ENCODE measurements at regions not wholly inside any gene's neighbourhood (a gene's known extent, or its start where the extent isn't known, plus 50 kb on each side); places are given as distances from the start of the nearest gene placed in this dataset.
"Not testable (repeated sequence)": the region's sequence is repeated elsewhere in the genome, so short reads cannot be mapped to it uniquely, and the experiment has no call there.

GRCh38 chr13:44866411-44866911 is 122.8 kb downstream of the NUFIP1 start:
- CTCF ChIA-PET = no interaction called here
- no peaks in the 10 kb centered on the region for H4K20me1 ChIP-seq (ENCODE audit: insufficient read depth)
- H3K4me2 ChIP-seq = no peak overlapping the region
- no TSS peak for BruUV-seq (replicated peaks)
- H3K79me2 ChIP-seq (ENCODE audit: low read depth) = no peaks in the 10 kb centered on the region
- H3K27me3 ChIP-seq (ENCODE audit: insufficient read depth, low read depth) = no peaks in the 10 kb centered on the region
- H3K9me3 ChIP-seq (ENCODE audit: insufficient read depth, low read depth) = no peaks in the 10 kb centered on the region
- no peak for TF ChIP-seq EZH2 (IDR thresholded peaks at IDR 0.05; ENCODE audit: low read depth)
- TF ChIP-seq, protein P1, sequence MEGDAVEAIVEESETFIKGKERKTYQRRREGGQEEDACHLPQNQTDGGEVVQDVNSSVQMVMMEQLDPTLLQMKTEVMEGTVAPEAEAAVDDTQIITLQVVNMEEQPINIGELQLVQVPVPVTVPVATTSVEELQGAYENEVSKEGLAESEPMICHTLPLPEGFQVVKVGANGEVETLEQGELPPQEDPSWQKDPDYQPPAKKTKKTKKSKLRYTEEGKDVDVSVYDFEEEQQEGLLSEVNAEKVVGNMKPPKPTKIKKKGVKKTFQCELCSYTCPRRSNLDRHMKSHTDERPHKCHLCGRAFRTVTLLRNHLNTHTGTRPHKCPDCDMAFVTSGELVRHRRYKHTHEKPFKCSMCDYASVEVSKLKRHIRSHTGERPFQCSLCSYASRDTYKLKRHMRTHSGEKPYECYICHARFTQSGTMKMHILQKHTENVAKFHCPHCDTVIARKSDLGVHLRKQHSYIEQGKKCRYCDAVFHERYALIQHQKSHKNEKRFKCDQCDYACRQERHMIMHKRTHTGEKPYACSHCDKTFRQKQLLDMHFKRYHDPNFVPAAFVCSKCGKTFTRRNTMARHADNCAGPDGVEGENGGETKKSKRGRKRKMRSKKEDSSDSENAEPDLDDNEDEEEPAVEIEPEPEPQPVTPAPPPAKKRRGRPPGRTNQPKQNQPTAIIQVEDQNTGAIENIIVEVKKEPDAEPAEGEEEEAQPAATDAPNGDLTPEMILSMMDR (conservative IDR thresholded peaks at IDR 0.05) = no peak
- no peaks in the 10 kb centered on the region for H3K36me3 ChIP-seq (ENCODE audit: low read depth)
- H3K4me3 ChIP-seq = no peak overlapping the region
- no peak overlapping the region for H3K27ac ChIP-seq
- intact Hi-C loops (cut with micrococcal nuclease; ENCODE audit: unreplicated experiment) = no loop called here
- no peak overlapping the region for H2AFZ ChIP-seq
- peaks cover 4% of the 10 kb centered on the region; the same call in 1 of the 2 replicates for H3F3A ChIP-seq (ENCODE audit: insufficient read depth, low read depth)
- DNase-seq = no peak
- H3K9me2 ChIP-seq (ENCODE audit: insufficient read depth) = no peaks in the 10 kb centered on the region
- POLR2A ChIA-PET (ENCODE audit: unreplicated experiment) = no interaction called here
- 0 out of 2 replicates have a peak, but pooled peaks cover 6% of the 10 kb centered on the region for H3K4me1 ChIP-seq (replicated peaks; ENCODE audit: insufficient read depth)

GRCh38 chr13:44865722-44866410 is 123.4 kb downstream of the NUFIP1 start:
- BruUV-seq (replicated peaks) = no TSS peak
- Histone ChIP-seq H3K27me3 (ENCODE audit: insufficient read depth, low read depth) (no peaks in the 10 kb centered on the region), H3K4me3 (no peak overlapping the region), H3K4me2 (no peak overlapping the region), H3F3A (ENCODE audit: insufficient read depth, low read depth) (peaks cover 4% of the 10 kb centered on the region; the same call in 1 of the 2 replicates), H3K36me3 (ENCODE audit: low read depth) (no peaks in the 10 kb centered on the region), H3K9me3 (ENCODE audit: insufficient read depth, low read depth) (no peaks in the 10 kb centered on the region), H4K20me1 (ENCODE audit: insufficient read depth) (no peaks in the 10 kb centered on the region), H3K4me1 (replicated peaks; ENCODE audit: insufficient read depth) (0 out of 2 replicates have a peak, but pooled peaks cover 4% of the 10 kb centered on the region), H3K79me2 (ENCODE audit: low read depth) (no peaks in the 10 kb centered on the region), H3K27ac (no peak overlapping the region), H2AFZ (no peak overlapping the region), H3K9me2 (ENCODE audit: insufficient read depth) (no peaks in the 10 kb centered on the region)
- CTCF ChIA-PET = no interaction called here
- no peak for TF ChIP-seq EZH2 (IDR thresholded peaks at IDR 0.05; ENCODE audit: low read depth)
- TF ChIP-seq, protein P1 (conservative IDR thresholded peaks at IDR 0.05) = no peak
- POLR2A ChIA-PET (ENCODE audit: unreplicated experiment) = no interaction called here
- no peak for DNase-seq
- intact Hi-C loops (cut with micrococcal nuclease; ENCODE audit: unreplicated experiment) = no loop called here

- H4K20me1 ChIP-seq (ENCODE audit: insufficient read depth); H3F3A ChIP-seq (ENCODE audit: insufficient read depth, low read depth); H2AFZ ChIP-seq; DNase-seq; H3K4me3 ChIP-seq; BruUV-seq (replicated peaks); intact Hi-C loops (cut with micrococcal nuclease; ENCODE audit: unreplicated experiment); CTCF ChIA-PET; H3K27ac ChIP-seq; H3K9me3 ChIP-seq (ENCODE audit: insufficient read depth, low read depth); H3K4me2 ChIP-seq; H3K79me2 ChIP-seq (ENCODE audit: low read depth); H3K4me1 ChIP-seq (replicated peaks; ENCODE audit: insufficient read depth); H3K36me3 ChIP-seq (ENCODE audit: low read depth); H3K9me2 ChIP-seq (ENCODE audit: insufficient read depth); H3K27me3 ChIP-seq (ENCODE audit: insufficient read depth, low read depth); POLR2A ChIA-PET (ENCODE audit: unreplicated experiment): not testable (repeated sequence)
Observed at GRCh38 chr13:44863641-44864040, 125.6 kb downstream of the NUFIP1 start.

DNA sequence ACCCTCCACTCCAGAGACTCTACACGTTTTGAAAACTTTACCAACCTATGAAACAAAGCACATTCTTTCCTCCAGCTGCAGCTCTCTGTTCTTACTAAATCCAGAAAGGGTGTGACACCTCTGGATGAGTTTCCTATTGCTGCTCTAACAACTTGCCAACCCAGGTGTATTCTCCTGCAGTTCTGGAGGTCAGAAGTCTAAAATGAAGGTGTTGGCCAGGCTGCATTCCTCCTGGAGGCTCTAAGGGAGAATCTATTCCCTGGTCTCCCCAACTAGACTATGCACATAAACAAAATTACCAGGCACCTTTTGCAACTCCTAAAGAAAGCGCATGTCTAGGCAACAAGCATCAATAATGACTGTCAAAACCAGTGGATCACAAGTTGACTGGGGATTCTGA is 128.8 kb downstream of the NUFIP1 start:
- TF ChIP-seq EZH2 (IDR thresholded peaks at IDR 0.05; ENCODE audit: low read depth) = no peak
- TF ChIP-seq, protein P1 (conservative IDR thresholded peaks at IDR 0.05) = no peak
- Histone ChIP-seq H3K27me3 (ENCODE audit: insufficient read depth, low read depth) (no peaks in the 10 kb centered on the region), H3K79me2 (ENCODE audit: low read depth) (no peaks in the 10 kb centered on the region), H3K36me3 (ENCODE audit: low read depth) (no peaks in the 10 kb centered on the region), H3K9me2 (ENCODE audit: insufficient read depth) (no peaks in the 10 kb centered on the region), H3K4me1 (replicated peaks; ENCODE audit: insufficient read depth) (peaks cover 8% of the 10 kb centered on the region), H3F3A (ENCODE audit: insufficient read depth, low read depth) (no peaks in the 10 kb centered on the region), H3K4me2 (no peak overlapping the region), H3K4me3 (no peak overlapping the region), H3K9me3 (ENCODE audit: insufficient read depth, low read depth) (no peaks in the 10 kb centered on the region), H3K27ac (no peak overlapping the region), H4K20me1 (ENCODE audit: insufficient read depth) (no peaks in the 10 kb centered on the region), H2AFZ (no peak overlapping the region)
- POLR2A ChIA-PET (ENCODE audit: unreplicated experiment) = no interaction called here
- DNase-seq = peak in 1 of 2 experiments; percentile 50
- BruUV-seq (replicated peaks) = no TSS peak
- intact Hi-C loops (cut with micrococcal nuclease; ENCODE audit: unreplicated experiment) = no loop called here
- CTCF ChIA-PET = no interaction called here
